OCI-LY1 (cell line): ENCODE measurements at regions not wholly inside any gene's neighbourhood (a gene's known extent, or its start where the extent isn't known, plus 50 kb on each side); places are given as distances from the start of the nearest gene placed in this dataset.

Source experiments
- EZH2 ChIP-seq: fragments of 200-600 bp; sonication (generic), shearing (Covaris generic); IDR thresholded peaks from 2 replicates; pipeline ENCODE4 v1.8.0; 2017; ENCODE audit warnings: borderline replicate concordance, mixed run types, mild to moderate bottlenecking, antibody characterized with exemption, low read length, moderate library complexity, mixed read lengths
- TF ChIP-seq, protein P1 (sequence below): fragments of 200-600 bp; sonication (generic), shearing (Covaris generic); IDR thresholded peaks from 2 replicates; pipeline ENCODE4 v1.5.1; 2017; ENCODE audit warnings: mild to moderate bottlenecking, antibody characterized with exemption, low read length, moderate library complexity, mixed read lengths

DNA sequence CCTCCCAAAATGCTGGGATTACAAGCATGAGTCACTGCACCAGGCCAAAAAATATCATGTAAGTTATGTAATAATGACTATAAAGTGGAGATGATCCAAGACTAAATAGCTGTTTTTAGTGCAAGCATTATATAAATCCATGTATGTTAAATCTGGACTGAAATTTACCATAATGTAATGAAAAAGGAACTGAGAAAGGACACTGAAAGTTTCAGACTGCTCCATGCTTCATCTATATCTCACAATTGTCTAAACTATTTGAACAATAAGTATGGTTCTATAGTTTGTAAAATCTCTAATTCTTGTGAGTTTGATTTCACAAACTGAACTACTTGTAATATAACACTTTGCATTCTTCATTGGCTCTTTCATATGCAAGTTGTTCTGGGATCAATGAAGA, 2299.5 kb downstream of the PCDH9 start:
- TF ChIP-seq, protein P1, sequence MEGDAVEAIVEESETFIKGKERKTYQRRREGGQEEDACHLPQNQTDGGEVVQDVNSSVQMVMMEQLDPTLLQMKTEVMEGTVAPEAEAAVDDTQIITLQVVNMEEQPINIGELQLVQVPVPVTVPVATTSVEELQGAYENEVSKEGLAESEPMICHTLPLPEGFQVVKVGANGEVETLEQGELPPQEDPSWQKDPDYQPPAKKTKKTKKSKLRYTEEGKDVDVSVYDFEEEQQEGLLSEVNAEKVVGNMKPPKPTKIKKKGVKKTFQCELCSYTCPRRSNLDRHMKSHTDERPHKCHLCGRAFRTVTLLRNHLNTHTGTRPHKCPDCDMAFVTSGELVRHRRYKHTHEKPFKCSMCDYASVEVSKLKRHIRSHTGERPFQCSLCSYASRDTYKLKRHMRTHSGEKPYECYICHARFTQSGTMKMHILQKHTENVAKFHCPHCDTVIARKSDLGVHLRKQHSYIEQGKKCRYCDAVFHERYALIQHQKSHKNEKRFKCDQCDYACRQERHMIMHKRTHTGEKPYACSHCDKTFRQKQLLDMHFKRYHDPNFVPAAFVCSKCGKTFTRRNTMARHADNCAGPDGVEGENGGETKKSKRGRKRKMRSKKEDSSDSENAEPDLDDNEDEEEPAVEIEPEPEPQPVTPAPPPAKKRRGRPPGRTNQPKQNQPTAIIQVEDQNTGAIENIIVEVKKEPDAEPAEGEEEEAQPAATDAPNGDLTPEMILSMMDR: no peak
- no peak for TF ChIP-seq EZH2
